GM18502 (cell line): ENCODE measurements at regions not wholly inside any gene's neighbourhood (a gene's known extent, or its start where the extent isn't known, plus 50 kb on each side); places are given as distances from the start of the nearest gene placed in this dataset.
"Not testable (repeated sequence)": the region's sequence is repeated elsewhere in the genome, so short reads cannot be mapped to it uniquely, and the experiment has no call there.

Source experiments
- ATAC-seq: cut with Tn5 transposase; IDR thresholded peaks from one replicate; pipeline ENCODE4 v1.9.1; 2021; ENCODE audit warnings: mild to moderate bottlenecking; ENCODE audit not compliant: unreplicated experiment, poor library complexity

DNA sequence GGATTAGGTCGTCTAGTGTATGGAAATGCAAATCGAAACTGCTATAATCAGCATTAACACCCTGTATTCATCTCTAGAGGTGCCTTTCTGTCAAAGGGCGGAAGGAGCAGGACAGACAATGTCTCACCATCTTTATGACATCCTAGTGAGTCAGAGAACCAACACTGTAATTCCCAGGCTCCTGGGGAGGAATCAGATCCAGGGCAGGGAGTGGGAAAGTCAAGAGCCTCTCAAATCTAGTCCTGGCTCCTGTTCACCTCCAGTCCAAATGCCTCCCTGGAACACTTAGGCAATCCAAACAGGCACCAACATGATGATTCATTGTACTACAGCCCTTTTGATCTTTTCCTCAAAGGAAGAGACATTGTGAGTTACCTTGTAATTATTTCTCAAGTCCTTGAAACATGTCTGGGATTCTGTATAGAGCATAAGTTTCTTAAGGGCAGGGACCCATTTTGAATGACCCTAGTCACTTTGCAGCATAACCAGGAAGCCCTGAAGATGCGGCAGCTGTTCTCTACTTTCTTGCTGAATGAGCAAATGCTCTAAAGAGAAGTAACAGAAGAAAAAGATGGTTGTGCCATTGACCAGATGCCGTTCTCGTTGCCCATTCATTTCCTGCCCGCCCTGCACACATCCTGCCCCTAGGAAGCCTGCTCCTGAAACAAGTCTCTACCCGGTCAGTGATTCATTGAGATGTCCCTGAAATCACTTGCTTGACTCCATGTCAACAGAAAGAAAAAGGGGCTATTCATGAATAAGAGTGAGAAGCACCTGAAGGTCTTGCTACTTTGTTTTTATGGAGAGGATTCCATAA lies 112.8 kb upstream of the JARID2 start:
- ATAC-seq, result no peak

DNA sequence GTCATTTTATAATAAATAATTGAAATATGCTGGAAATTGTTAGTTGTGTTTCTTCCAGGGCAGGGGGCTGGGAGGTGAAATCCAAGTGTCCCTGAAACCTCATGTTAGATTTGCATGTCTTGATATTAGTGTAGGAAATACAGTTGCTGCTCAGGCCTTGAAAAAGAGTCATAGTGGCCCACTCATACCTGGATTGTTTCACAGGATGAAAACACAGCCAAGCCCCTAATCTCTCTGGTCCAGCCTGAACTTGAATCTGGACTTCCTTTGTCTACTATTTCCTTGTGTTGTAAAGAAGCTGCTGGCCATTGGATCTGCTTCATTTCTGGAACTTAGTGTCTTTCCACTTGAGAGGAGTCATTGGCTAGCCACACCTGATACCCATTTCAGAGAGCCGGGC lies 108.8 kb upstream of the JARID2 start:
- ATAC-seq, result no peak

DNA sequence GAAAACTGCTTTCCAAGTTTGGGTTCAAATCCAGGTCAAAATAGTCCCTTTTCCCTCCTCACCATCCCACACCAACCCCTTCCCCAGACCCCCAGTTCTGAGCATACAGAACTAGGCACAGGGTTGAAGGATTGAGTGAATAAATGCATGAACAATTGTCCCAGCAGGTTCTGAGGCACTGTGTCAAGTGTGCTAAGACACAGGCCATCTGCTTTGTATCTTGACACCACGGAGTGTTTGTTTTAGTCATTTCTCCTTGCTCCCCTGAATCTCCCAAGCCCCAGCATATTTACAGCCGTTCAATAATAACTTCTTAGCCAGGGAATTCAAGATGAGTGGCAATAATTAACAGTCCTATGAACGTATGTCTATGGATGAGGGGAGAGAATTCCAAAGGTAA lies 102.8 kb upstream of the JARID2 start:
- ATAC-seq, result no peak

DNA sequence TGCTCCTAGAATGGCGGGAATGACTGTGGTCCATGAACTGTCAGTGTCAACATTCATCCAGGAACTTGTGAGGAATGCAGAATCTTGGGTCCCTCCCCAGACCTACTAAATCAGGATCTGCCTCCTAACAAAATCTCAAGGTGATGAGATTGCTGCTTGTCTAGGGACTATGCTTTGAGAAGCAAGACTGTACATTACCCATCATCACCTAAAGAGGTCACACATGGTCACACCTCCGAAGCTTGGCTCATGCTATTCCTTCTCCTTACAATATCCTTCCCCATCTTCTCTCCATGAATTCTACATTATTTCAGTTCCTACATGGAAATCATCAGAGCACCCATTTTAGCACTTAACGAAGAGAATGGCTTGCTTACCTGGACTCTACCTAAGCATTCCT lies 102.3 kb upstream of the JARID2 start:
- no peak for ATAC-seq

DNA sequence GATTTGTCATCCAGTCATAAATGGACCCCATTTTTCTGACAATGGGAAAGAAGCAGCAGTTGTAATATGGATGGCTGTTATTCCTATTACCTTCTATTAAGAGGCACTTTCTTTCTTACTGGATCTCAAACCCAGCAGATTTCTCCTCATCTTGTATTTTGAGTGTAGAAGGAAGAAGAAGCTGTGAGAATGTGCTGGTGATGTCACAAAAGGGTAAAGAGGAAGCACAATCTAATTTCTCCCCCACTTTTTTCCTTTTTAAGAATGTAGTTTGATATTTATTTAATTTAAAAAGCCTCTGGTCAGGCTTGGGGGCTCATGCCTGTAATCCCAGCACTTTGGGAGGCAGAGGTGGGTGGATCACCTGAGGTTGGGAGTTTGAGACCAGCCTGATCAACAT lies 100.0 kb upstream of the JARID2 start:
- ATAC-seq, result no peak

DNA sequence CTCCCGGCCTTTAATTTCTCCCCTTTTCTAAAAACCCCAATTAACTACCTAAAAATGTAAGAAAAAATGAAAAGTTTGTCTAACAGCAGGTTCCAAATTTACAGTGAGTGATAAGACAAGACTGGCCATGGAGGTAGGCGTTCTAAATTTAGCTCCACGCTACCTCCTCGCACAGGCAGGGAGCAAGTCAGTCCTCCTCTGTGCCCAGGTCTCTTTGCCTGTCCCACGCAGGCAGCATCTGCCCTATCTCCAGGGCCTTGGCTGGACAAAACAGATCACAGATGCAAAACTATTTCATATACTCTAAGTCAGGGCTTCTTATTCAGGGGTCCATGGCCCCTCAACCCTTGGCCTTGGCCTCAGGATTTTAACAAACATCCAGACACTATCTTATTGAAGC lies 98.0 kb upstream of the JARID2 start:
- ATAC-seq, result no peak

DNA sequence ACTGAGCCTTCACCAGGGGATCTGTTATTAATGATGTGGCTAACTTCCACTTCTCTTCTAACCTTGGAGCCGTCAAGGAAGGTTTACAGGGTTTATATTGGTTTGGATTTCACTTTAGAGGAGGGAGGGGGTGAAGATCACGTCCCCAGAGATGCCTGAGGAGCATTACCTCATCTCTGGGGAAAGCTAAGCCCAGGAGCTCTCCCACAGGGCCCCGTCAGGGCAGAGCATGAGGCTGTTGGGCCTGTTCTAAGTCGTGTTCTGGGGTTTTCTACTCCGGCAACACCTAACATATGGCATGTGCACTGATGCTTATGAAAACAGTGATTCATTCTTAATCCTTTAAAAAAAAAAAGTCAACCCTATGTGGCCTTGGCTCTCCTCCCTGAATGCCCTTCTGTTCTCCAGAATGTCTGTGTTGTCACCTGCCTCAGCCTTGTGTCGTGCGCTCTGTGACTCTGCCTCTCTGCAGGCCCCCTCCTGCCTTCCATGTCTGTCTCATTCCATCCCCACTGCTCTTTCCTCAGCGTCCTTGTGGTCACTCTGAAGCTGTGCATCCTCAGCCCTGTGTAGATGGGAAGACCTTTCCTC lies 97.4 kb upstream of the JARID2 start:
- no peak for ATAC-seq

DNA sequence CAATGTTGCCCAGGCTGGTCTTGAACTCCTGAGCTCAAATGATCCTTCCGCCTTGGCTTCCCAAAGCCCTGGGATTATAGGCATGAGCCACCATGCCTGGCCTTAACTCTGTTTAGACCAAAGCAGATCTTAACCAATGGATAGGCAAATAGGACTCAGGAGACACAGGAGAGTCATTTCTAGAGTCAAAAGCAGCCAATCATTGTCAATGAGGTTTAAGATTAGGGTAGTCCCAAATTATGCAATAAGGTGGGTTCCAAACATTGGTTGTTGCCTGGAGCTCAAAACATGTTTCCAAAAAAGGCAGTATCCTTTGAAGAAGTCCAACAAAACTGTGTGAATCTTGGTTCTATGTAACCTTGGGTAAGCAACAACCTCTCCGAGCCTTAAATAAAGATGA lies 95.7 kb upstream of the JARID2 start:
- no peak for ATAC-seq

DNA sequence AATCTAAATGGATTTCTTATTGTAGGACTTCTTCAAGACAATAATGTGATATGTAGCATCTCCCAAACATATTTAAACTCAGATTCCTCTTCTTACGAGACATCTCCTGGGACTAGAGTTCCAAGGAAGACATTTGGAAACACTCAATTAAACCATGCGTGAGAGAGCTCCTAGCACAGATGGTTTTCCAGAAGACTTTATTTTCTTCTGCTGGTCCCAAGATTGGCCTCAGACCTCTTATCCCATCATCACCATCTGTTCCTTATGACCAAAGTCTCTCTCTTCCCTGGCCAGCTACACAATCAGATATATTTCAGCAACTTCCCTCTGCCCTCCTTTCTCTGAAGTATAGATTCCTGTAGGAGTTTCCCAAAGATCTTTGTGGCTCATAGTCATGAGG lies 93.2 kb upstream of the JARID2 start:
- ATAC-seq, result no peak

DNA sequence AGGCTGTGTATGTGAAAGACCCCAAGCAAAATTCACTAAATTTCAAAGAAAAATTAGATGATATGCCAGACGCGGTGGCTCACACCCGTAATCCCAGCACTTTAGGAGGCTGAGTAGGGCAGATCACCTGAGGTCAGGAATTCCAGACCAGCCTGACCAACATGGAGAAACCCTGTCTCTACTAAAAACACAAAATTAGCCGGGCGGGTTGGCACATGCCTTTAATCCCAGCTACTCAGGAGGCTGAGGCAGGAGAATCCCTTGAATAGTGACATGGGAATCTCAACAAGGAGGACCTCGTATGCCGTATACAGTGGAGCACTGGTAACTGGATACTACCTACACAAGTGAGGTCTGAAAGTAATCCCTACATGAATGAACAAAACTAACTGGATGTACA lies 92.7 kb upstream of the JARID2 start:
- ATAC-seq, result no peak

DNA sequence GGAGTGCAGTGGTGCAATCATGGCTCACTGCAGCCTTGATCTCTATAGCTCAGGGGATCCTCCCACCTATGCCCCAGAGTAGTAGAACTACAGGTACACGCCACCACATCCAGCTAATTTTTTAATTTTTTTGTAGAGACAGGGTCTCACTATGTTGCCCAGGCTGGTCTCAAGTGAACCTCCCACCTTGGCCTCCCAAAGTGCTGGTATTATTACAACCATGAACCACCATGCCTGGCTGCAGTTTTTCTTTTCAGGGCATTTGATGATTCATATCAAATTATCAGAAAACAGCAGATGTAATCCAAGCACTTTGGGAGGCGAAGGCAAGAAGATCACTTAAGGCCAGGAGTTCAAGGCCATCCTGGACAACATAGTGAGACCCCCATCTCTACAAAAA lies 88.4 kb upstream of the JARID2 start:
- no peak for ATAC-seq

DNA sequence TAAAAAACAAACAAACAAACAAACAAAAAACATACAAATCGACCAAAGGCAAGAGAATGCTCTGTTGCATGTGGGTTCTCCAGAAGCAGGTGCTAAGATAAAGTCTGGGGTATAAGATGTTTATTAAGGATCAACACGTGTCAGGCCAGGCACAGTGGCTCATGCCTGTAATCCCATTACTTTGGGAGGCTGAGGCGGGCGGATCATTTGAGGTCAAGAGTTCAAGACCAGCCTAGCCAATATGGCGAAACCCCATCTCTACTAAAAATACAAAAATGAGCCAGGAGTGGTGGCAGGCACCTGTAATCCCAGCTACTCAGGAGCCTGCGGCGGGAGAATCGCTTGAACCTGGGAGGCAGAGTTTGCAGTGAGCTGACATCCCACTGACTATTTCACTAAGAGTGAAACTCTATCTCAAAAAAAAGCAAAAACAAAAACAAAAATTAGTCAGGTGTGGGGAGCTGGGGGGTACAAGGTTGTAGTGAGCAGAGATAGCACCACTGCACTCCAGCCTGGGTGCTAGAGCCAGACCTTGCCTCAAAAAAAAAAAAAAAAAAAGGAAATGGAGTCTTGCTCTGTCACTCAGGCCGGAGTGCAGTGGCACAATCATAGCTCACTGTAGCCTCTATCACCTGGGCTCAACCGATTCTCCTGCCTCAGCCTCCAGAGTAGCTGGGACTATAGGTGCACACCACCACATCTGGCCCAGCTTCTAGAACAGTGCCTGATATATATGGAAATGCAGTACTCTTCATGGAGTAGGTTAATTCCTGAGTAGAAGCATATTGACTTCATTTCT lies 86.8 kb upstream of the JARID2 start:
- ATAC-seq, result no peak

DNA sequence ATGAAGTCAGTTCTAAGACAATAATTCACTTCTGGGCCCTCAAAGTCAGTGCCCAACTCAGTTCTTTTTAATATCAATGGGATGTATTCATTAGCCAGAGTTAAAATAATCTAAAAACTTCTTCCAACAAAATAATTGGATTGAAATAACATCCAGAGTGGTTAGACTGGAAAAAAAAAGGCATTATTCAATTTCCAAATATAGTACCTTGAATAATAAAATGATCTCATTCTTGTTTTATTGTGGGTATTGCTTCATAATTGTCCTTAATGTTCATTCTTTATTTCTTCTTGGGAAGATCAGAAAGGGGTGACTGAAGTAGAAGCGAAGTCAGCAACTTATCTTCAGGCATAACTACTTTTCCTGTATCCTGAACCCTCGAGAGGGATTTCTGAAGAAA lies 85.1 kb upstream of the JARID2 start:
- ATAC-seq, result no peak

DNA sequence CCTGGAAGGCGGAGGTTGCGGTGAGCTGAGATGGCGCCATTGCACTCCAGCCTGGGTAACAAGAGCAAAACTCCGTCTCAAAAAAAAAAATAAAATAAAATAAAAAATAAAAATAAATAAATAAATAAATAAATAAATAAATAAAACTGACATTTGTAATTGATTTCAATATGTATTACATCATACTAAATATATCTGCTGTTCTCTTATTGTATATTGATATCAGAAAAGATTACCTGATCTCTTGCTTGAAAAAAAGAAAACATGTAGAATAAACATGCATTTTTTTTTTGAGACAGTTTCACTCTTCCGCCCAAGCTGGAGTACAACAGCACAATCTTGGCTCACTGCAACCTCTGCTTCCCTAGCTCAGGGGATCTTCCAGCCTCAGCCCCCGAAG lies 81.0 kb upstream of the JARID2 start:
- not testable (repeated sequence) for ATAC-seq

DNA sequence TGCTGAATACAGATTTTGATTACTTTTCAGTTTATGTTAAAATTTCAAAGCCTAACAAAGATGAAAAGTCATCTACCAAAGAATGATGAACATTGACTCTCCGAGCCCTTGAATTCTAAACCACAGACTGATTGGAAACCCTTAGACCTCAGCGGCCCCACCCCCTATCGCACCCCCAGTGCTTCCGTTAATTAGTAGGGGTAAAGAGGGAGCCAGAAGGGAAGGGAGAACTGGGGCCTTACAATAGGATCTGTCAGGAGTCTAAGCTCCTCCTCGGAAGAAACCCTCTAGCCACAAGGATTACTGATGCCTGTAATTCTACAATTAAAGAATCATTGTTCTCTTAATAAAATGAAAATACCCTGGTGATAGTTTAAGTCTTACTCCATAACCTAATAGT lies 79.7 kb upstream of the JARID2 start:
- no peak for ATAC-seq

DNA sequence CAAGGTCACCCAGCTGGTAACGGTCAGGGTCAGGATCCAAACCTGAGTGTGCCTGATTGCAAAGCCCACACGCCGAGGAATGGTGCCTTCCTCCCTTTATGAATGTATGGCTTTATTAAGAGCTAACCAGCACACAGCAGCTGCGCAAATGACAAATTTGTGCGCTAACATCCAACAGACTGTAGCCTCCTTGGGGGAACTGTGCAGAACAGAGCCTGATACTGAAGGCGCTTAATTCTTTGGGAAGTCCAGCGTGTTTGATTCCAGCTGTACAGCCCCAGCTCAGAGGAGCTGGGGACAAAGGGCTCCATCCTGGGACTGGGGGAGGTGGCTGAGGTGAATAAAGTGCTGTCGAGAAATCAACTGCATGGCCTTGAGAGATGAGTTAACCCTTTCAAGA lies 75.7 kb upstream of the JARID2 start:
- ATAC-seq, result no peak

DNA sequence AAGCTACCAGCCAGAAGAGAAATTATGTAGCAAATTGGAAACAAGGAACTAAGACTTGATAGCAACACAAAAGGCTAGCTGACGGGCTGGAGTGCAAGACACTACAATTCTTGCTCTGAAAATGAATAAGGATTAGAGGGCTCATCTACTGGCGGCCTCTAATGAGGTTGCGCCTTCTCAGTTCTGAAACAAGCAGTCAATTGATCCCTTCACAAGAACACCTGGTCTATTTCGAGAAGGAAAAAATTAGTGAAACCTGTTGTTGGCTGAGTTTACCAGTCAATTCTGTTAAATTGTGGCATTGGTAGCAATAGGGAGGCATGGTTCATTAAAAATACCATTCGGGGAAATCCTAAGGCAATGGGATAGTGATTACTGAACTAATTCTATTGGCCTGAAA lies 74.8 kb upstream of the JARID2 start:
- ATAC-seq, result no peak

DNA sequence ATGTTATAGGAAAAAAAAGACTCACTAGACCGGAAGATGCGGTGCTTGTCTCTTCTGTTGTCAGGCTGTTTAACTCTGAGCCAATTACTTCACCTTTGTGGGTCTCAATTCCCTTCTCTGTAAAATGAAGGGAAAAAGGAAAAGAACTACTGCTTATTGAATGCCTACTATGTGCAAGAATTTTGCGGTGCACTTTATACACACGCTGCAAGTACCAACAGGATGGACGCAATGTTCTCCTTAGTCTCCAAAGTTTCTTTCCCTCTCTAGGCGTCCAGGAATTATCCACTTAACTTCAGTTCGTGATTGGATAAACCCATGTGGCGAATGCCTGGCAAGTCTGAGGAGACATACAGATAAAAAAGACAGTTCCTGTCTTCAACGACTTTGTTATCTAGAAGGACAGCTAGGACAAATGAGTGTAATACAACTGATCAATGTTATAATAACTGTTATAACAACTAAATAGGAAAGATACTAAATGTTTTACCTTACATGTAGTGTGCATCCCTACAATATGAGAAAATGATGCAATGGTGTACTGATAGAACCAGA lies 69.0 kb upstream of the JARID2 start:
- no peak for ATAC-seq

DNA sequence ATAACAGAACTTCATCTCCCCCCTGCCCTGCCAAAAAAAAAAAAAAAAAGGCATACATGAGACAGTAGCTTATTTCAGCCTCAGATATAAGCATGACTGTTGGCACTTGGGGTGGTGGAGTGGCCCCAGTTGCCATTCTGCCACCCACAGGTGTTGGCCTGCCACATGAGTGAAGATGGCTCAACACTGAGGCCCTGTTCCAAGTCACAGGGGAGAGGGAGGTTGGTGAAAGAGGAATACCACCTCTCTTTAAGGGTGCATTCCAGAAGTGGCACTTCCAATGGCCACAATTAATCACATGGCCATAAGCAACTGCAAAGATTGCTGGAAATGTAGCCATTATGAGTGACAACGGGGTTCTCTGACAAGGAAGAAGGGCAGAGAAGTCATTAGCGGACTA lies 61.9 kb upstream of the JARID2 start:
- no peak for ATAC-seq

DNA sequence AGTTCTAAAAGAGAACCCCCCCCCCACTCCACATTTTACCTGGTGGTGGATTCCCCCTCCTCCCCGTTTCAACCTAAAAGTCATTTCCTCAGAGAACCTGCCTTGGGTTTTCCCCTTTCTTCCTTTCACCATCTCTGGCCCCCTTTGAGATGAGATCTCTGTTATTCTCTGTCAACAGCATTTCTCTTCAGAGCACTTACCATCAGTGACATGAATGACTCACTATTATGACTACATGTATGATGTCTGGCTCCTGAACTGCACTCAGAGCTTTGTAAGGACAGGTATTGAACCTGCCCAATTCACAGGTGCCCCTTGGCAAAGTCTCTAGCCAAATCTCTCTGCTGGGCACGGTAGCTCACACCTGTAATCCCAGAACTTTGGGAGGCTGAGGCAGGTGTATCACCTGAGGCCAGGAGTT lies 61.4 kb upstream of the JARID2 start:
- peak; percentile 49 for ATAC-seq

DNA sequence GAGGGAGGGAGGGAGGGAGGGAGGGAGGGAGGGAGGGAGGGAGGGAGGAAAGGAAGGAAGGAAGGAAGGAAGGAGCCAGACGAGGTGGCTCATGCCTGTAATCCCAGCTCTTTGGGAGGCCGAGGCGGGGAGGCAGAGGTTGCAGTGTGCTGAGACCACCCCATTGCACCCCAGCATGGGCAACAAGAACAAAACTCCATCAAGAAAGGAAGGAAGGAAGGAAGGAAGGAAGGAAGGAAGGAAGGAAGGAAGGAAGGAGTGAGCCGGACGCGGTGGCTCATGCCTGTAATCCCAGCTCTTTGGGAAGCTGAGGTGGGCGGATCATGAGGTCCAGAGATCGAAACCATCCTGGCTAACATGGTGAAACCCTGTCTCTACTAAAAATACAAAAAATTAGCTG lies 60.8 kb upstream of the JARID2 start:
- not testable (repeated sequence) for ATAC-seq
